22Rv1 (cell line): ENCODE measurements at regions not wholly inside any gene's neighbourhood (a gene's known extent, or its start where the extent isn't known, plus 50 kb on each side); places are given as distances from the start of the nearest gene placed in this dataset.

ENCODE experiments used
- H3K27ac ChIP-seq: fragments of 450-650 bp; 2 replicates; pipeline ENCODE4 v1.5.1; 2017
- CTCF ChIP-seq: fragments of 450-650 bp; IDR thresholded peaks from 2 replicates; pipeline ENCODE4 v1.5.1; 2017; ENCODE audit warnings: mild to moderate bottlenecking
- ZFX ChIP-seq: fragments of 450-650 bp; IDR thresholded peaks from 2 replicates; pipeline ENCODE4 v1.6.1; 2017; ENCODE audit warnings: antibody characterized with exemption, borderline replicate concordance

- no peak overlapping the region for H3K27ac ChIP-seq
- TF ChIP-seq CTCF (no peak), ZFX (no peak)
These were observed 79.4 kb downstream of the RRAGC start for GRCh38 chr1:38780133-38780532.

GRCh38 chr1:38779491-38779890, 80.1 kb downstream of the RRAGC start:
- no peak overlapping the region for H3K27ac ChIP-seq
- TF ChIP-seq ZFX (no peak), CTCF (no peak)

GRCh38 chr1:38778521-38778920, 81.1 kb downstream of the RRAGC start:
- TF ChIP-seq ZFX (no peak), CTCF (no peak)
- H3K27ac ChIP-seq = no peak overlapping the region

GRCh38 chr1:38778051-38778450, 81.5 kb downstream of the RRAGC start:
- TF ChIP-seq ZFX = no peak
- TF ChIP-seq CTCF = no peak
- no peak overlapping the region for H3K27ac ChIP-seq

- TF ChIP-seq ZFX = no peak
- no peak for TF ChIP-seq CTCF
These were observed 82.1 kb downstream of the RRAGC start for GRCh38 chr1:38777464-38777957.

GRCh38 chr1:38776466-38777065, 83.0 kb downstream of the RRAGC start:
- TF ChIP-seq CTCF (no peak), ZFX (no peak)

More at GRCh38 chr1:38777464-38777957, 82.1 kb downstream of the RRAGC start:
- H3K27ac ChIP-seq = no peak overlapping the region

GRCh38 chr1:38775175-38775845, 84.3 kb downstream of the RRAGC start:
- TF ChIP-seq CTCF = no peak
- no peak for TF ChIP-seq ZFX
- no peak overlapping the region for H3K27ac ChIP-seq

More at GRCh38 chr1:38776466-38777065, 83.0 kb downstream of the RRAGC start:
- H3K27ac ChIP-seq = no peak overlapping the region
